ENCODE measurements at regions not wholly inside any gene's neighbourhood (a gene's known extent, or its start where the extent isn't known, plus 50 kb on each side); places are given as distances from the start of the nearest gene placed in this dataset.
A peak's percentile ranks its signal among the peaks of the same experiment; 100 is the strongest.

GRCh38 chr4:102429553-102429952, 71.6 kb upstream of the NFKB1 start:
- no peak for DNase-seq (ENCODE audit: low read depth, low spot score)
- H3K4me3 ChIP-seq (ENCODE audit: insufficient read length, low read depth): no peak overlapping the region
- no peak for TF ChIP-seq ZNF274 (IDR thresholded peaks at IDR 0.05; ENCODE audit: low read depth, low read length)

GRCh38 chr4:102430461-102430910, 70.7 kb upstream of the NFKB1 start:
- Histone ChIP-seq H3K27me3 (ENCODE audit: insufficient read depth, insufficient read length) (no peaks in the 10 kb centered on the region), H3K36me3 (ENCODE audit: insufficient read depth, insufficient read length, low read length) (no peaks in the 10 kb centered on the region), H3K9me3 (ENCODE audit: insufficient read depth, low read length) (no peaks in the 10 kb centered on the region), H3K4me1 (ENCODE audit: insufficient read depth, insufficient read length) (no peaks in the 10 kb centered on the region), H3K9ac (ENCODE audit: insufficient read length, low read depth) (peak overlapping the region; percentile 64), H3K4me3 (ENCODE audit: insufficient read length, low read depth) (peak overlapping the region; percentile 15)
- TF ChIP-seq YY1 (IDR thresholded peaks at IDR 0.05; ENCODE audit: insufficient read depth, insufficient read length) (no peak), ZNF274 (IDR thresholded peaks at IDR 0.05; ENCODE audit: low read depth, low read length) (no peak), SUZ12 (IDR thresholded peaks at IDR 0.05; ENCODE audit: extremely low read depth, insufficient read depth, insufficient read length) (no peak)
- DNase-seq (ENCODE audit: low read depth, low spot score): no peak

More at GRCh38 chr4:102429553-102429952, 71.6 kb upstream of the NFKB1 start:
- Histone ChIP-seq H3K27me3 (ENCODE audit: insufficient read depth, insufficient read length) (no peaks in the 10 kb centered on the region), H3K4me1 (ENCODE audit: insufficient read depth, insufficient read length) (no peaks in the 10 kb centered on the region), H3K9me3 (ENCODE audit: insufficient read depth, low read length) (no peaks in the 10 kb centered on the region), H3K36me3 (ENCODE audit: insufficient read depth, insufficient read length, low read length) (no peaks in the 10 kb centered on the region), H3K9ac (ENCODE audit: insufficient read length, low read depth) (no peak overlapping the region)

- Histone ChIP-seq H3K27me3 (ENCODE audit: insufficient read depth, insufficient read length) (no peaks in the 10 kb centered on the region), H3K4me3 (ENCODE audit: insufficient read length, low read depth) (no peak overlapping the region), H3K9me3 (ENCODE audit: insufficient read depth, low read length) (no peaks in the 10 kb centered on the region), H3K9ac (ENCODE audit: insufficient read length, low read depth) (no peak overlapping the region), H3K36me3 (ENCODE audit: insufficient read depth, insufficient read length, low read length) (no peaks in the 10 kb centered on the region), H3K4me1 (ENCODE audit: insufficient read depth, insufficient read length) (no peaks in the 10 kb centered on the region)
- no peak for DNase-seq (ENCODE audit: low read depth, low spot score)
- TF ChIP-seq ZNF274 (IDR thresholded peaks at IDR 0.05; ENCODE audit: low read depth, low read length) (no peak), YY1 (IDR thresholded peaks at IDR 0.05; ENCODE audit: insufficient read depth, insufficient read length) (no peak), SUZ12 (IDR thresholded peaks at IDR 0.05; ENCODE audit: extremely low read depth, insufficient read depth, insufficient read length) (no peak)
Measured at GRCh38 chr4:102431608-102431961, 69.6 kb upstream of the NFKB1 start.

GRCh38 chr4:102437111-102437510, 64.0 kb upstream of the NFKB1 start:
- no peak overlapping the region for H3K4me3 ChIP-seq (ENCODE audit: insufficient read length, low read depth)

GRCh38 chr4:102438396-102439235, 62.5 kb upstream of the NFKB1 start:
- H3K9ac ChIP-seq (ENCODE audit: insufficient read length, low read depth): no peak overlapping the region
- no peak for DNase-seq (ENCODE audit: low read depth, low spot score)
- H3K9me3 ChIP-seq (ENCODE audit: insufficient read depth, low read length): no peaks in the 10 kb centered on the region
- no peak for TF ChIP-seq ZNF274 (IDR thresholded peaks at IDR 0.05; ENCODE audit: low read depth, low read length)
- TF ChIP-seq YY1 (IDR thresholded peaks at IDR 0.05; ENCODE audit: insufficient read depth, insufficient read length): no peak
- no peak for TF ChIP-seq SUZ12 (IDR thresholded peaks at IDR 0.05; ENCODE audit: extremely low read depth, insufficient read depth, insufficient read length)
- H3K4me3 ChIP-seq (ENCODE audit: insufficient read length, low read depth): no peak overlapping the region
- H3K4me1 ChIP-seq (ENCODE audit: insufficient read depth, insufficient read length): no peaks in the 10 kb centered on the region
- H3K36me3 ChIP-seq (ENCODE audit: insufficient read depth, insufficient read length, low read length): no peaks in the 10 kb centered on the region
- H3K27me3 ChIP-seq (ENCODE audit: insufficient read depth, insufficient read length): no peaks in the 10 kb centered on the region

More at GRCh38 chr4:102437111-102437510, 64.0 kb upstream of the NFKB1 start:
- H3K36me3 ChIP-seq (ENCODE audit: insufficient read depth, insufficient read length, low read length): no peaks in the 10 kb centered on the region
- no peaks in the 10 kb centered on the region for H3K27me3 ChIP-seq (ENCODE audit: insufficient read depth, insufficient read length)
- no peak overlapping the region for H3K9ac ChIP-seq (ENCODE audit: insufficient read length, low read depth)
- H3K9me3 ChIP-seq (ENCODE audit: insufficient read depth, low read length): no peaks in the 10 kb centered on the region
- no peaks in the 10 kb centered on the region for H3K4me1 ChIP-seq (ENCODE audit: insufficient read depth, insufficient read length)
- DNase-seq (ENCODE audit: low read depth, low spot score): no peak
- TF ChIP-seq ZNF274 (IDR thresholded peaks at IDR 0.05; ENCODE audit: low read depth, low read length) (no peak), SUZ12 (IDR thresholded peaks at IDR 0.05; ENCODE audit: extremely low read depth, insufficient read depth, insufficient read length) (no peak), YY1 (IDR thresholded peaks at IDR 0.05; ENCODE audit: insufficient read depth, insufficient read length) (no peak)

- no peak overlapping the region for H3K4me3 ChIP-seq (ENCODE audit: insufficient read length, low read depth)
- H3K36me3 ChIP-seq (ENCODE audit: insufficient read depth, insufficient read length, low read length): no peaks in the 10 kb centered on the region
- no peaks in the 10 kb centered on the region for H3K27me3 ChIP-seq (ENCODE audit: insufficient read depth, insufficient read length)
- H3K4me1 ChIP-seq (ENCODE audit: insufficient read depth, insufficient read length): no peaks in the 10 kb centered on the region
- H3K9me3 ChIP-seq (ENCODE audit: insufficient read depth, low read length): no peaks in the 10 kb centered on the region
- TF ChIP-seq YY1 (IDR thresholded peaks at IDR 0.05; ENCODE audit: insufficient read depth, insufficient read length): no peak
- H3K9ac ChIP-seq (ENCODE audit: insufficient read length, low read depth): no peak overlapping the region
- DNase-seq (ENCODE audit: low read depth, low spot score): no peak
Measured at GRCh38 chr4:102439236-102439614, 61.9 kb upstream of the NFKB1 start.

- H3K9me3 ChIP-seq (ENCODE audit: insufficient read depth, low read length): no peaks in the 10 kb centered on the region
- no peak for DNase-seq (ENCODE audit: low read depth, low spot score)
- no peaks in the 10 kb centered on the region for H3K4me1 ChIP-seq (ENCODE audit: insufficient read depth, insufficient read length)
Measured at GRCh38 chr4:102439812-102440211, 61.3 kb upstream of the NFKB1 start.

More at GRCh38 chr4:102439812-102440211, 61.3 kb upstream of the NFKB1 start:
- TF ChIP-seq YY1 (IDR thresholded peaks at IDR 0.05; ENCODE audit: insufficient read depth, insufficient read length): no peak
- no peaks in the 10 kb centered on the region for H3K27me3 ChIP-seq (ENCODE audit: insufficient read depth, insufficient read length)
- H3K9ac ChIP-seq (ENCODE audit: insufficient read length, low read depth): no peak overlapping the region
- H3K36me3 ChIP-seq (ENCODE audit: insufficient read depth, insufficient read length, low read length): no peaks in the 10 kb centered on the region
- H3K4me3 ChIP-seq (ENCODE audit: insufficient read length, low read depth): no peak overlapping the region

All from NT2/D1 (cell line).